A549 (cell line): ENCODE measurements at regions not wholly inside any gene's neighbourhood (a gene's known extent, or its start where the extent isn't known, plus 50 kb on each side); places are given as distances from the start of the nearest gene placed in this dataset.

Experiments used
- ATAC-seq, 2 experiments: fragments of 200-7000 bp in 1 of 2; fragments of >200 bp in 1 of 2; cut with Nextera tagmentation in 1 of 2; cut with Tn5 transposase in 1 of 2; 3 replicates each; pipeline versions ENCODE4 v1.8.0 to v1.9.1; 2018 to 2020; ENCODE audit warnings: mild to moderate bottlenecking in 1 of 2, moderate library complexity in 1 of 2
- CTCF ChIA-PET: fragments of 300-600 bp; sonication (Branson Sonifier 250); formaldehyde crosslinking; extraction: SDS; loops from one replicate; lab custom pipeline; 2021; ENCODE audit warnings: antibody characterized with exemption, inconsistent platforms; lab: Yijun Ruan, JAX
- POLR2A ChIA-PET: fragments of 350-600 bp; formaldehyde crosslinking; extraction: SDS; loops from one replicate; lab custom pipeline; 2021; ENCODE audit warnings: antibody characterized with exemption, inconsistent platforms; lab: Yijun Ruan, JAX
- DNase-seq, 2 experiments: peaks; one replicate each; pipeline versions ENCODE4 v3.0.0 to v3.0.0-alpha.2; 2011 to 2016; ENCODE audit warnings: low read depth in 1 of 2, low spot score in 1 of 2
- FAIRE-seq: peaks from 2 replicates; lab custom pipeline; 2011; peaks lifted over from hg19 to GRCh38; lab: Jason Lieb, UNC
- H3K27ac ChIP-seq, 2 experiments: fragments of >200 bp; sonication (Bioruptor Twin); formaldehyde crosslinking; 3 replicates each; pipeline ENCODE4 v1.5.1; 2016 to 2017
- H3K4me1 ChIP-seq: fragments of >200 bp; sonication (Bioruptor Twin); formaldehyde crosslinking; 3 replicates; pipeline ENCODE4 v1.6.1; 2016
- H3K4me2 ChIP-seq: fragments of >200 bp; sonication (Bioruptor Twin); formaldehyde crosslinking; 3 replicates; pipeline ENCODE4 v1.6.1; 2016
- H3K4me3 ChIP-seq: fragments of >200 bp; sonication (Bioruptor Twin); formaldehyde crosslinking; 3 replicates; pipeline ENCODE4 v1.5.1; 2016
- H3K9me3 ChIP-seq: fragments of >200 bp; sonication (Bioruptor Twin); formaldehyde crosslinking; 3 replicates; pipeline ENCODE4 v1.6.1; 2016
- CBX2 ChIP-seq: fragments of 200-600 bp; sonication (generic); IDR thresholded peaks from 2 replicates; pipeline ENCODE4 v1.6.1; 2016; ENCODE audit warnings: low read depth, mild to moderate bottlenecking, borderline replicate concordance
- CBX8 ChIP-seq: fragments of 200-600 bp; sonication (generic); IDR thresholded peaks from 2 replicates; pipeline ENCODE4 v1.6.1; 2016
- CEBPB ChIP-seq, 2 experiments: fragments of >200 bp in 1 of 2; sonication (Bioruptor Twin) in 1 of 2; formaldehyde crosslinking in 1 of 2; IDR thresholded peaks; 2 replicates each; pipeline ENCODE4 v1.6.1; 2012 to 2016
- CHD2 ChIP-seq: fragments of 150-350 bp; IDR thresholded peaks from 2 replicates; pipeline ENCODE4 v1.6.1; 2014; ENCODE audit warnings: low read length; ENCODE audit not compliant: partially characterized antibody
- CHD4 ChIP-seq: fragments of 200-600 bp; sonication (generic); IDR thresholded peaks from 2 replicates; pipeline ENCODE4 v1.6.1; 2016; ENCODE audit warnings: antibody characterized with exemption, mild to moderate bottlenecking, borderline replicate concordance
- EHMT2 ChIP-seq: fragments of 200-600 bp; sonication (generic); IDR thresholded peaks from 2 replicates; pipeline ENCODE4 v1.6.1; 2016; ENCODE audit warnings: antibody characterized with exemption, low read depth, mild to moderate bottlenecking, moderate library complexity
- ELK1 ChIP-seq: fragments of 150-350 bp; IDR thresholded peaks from 2 replicates; pipeline ENCODE4 v1.6.1; 2014; ENCODE audit warnings: low read depth, mild to moderate bottlenecking, low read length
- FOSB ChIP-seq: fragments of 250-450 bp; sonication (Bioruptor Pico); IDR thresholded peaks from 2 replicates; pipeline ENCODE4 v1.5.0; 2020; ENCODE audit warnings: mild to moderate bottlenecking, moderate library complexity
- FOXS1 ChIP-seq: fragments of 250-450 bp; sonication (Bioruptor Pico); IDR thresholded peaks from 2 replicates; pipeline ENCODE4 v1.5.0; 2020; ENCODE audit warnings: mild to moderate bottlenecking, moderate library complexity
- HES2 ChIP-seq: fragments of >200 bp; sonication (Bioruptor Twin); formaldehyde crosslinking; IDR thresholded peaks from 2 replicates; pipeline ENCODE4 v1.6.1; 2016
- HEYL ChIP-seq: fragments of 250-450 bp; sonication (Bioruptor Pico); IDR thresholded peaks from 2 replicates; pipeline ENCODE4 v1.8.0; 2021; ENCODE audit warnings: mild to moderate bottlenecking, moderate library complexity
- HMGXB4 ChIP-seq: fragments of 250-450 bp; sonication (Bioruptor Pico); IDR thresholded peaks from 2 replicates; pipeline ENCODE4 v1.5.0; 2021; ENCODE audit warnings: mild to moderate bottlenecking, moderate library complexity, borderline replicate concordance
- JUN ChIP-seq, 2 experiments: fragments of >200 bp; sonication (Bioruptor Twin); formaldehyde crosslinking; IDR thresholded peaks; 2 replicates in 1 of 2; 3 replicates in 1 of 2; pipeline ENCODE4 v1.6.1; 2016 to 2017
- KDM1A ChIP-seq: fragments of 200-600 bp; sonication (generic); IDR thresholded peaks from 2 replicates; pipeline ENCODE4 v1.6.1; 2016; ENCODE audit warnings: low read depth, mild to moderate bottlenecking
- MAFK ChIP-seq: fragments of 450-650 bp; IDR thresholded peaks from 2 replicates; pipeline ENCODE4 v1.6.1; 2014; ENCODE audit not compliant: partially characterized antibody
- MAX ChIP-seq: IDR thresholded peaks from 2 replicates; pipeline ENCODE4 v1.6.1; 2012
- MAZ ChIP-seq: fragments of 150-350 bp; IDR thresholded peaks from 2 replicates; pipeline ENCODE4 v1.6.1; 2014; ENCODE audit warnings: antibody characterized with exemption, low read depth, low read length, borderline replicate concordance
- PBX3 ChIP-seq: IDR thresholded peaks from 2 replicates; pipeline ENCODE4 v1.6.1; 2012
- PHF8 ChIP-seq: fragments of 200-600 bp; sonication (generic); IDR thresholded peaks from 2 replicates; pipeline ENCODE4 v1.6.1; 2016; ENCODE audit warnings: low read depth, mild to moderate bottlenecking, antibody characterized with exemption, moderate library complexity, borderline replicate concordance
- POLR2A ChIP-seq: IDR thresholded peaks from 2 replicates; pipeline ENCODE4 v1.6.1; 2012; ENCODE audit warnings: mild to moderate bottlenecking, low read length
- POLR2AphosphoS2 ChIP-seq: conservative IDR thresholded peaks from 2 replicates; pipeline ENCODE4 v1.6.1; 2012; ENCODE audit warnings: low read length, improper control_type of control experiment, inconsistent platforms
- RAD21 ChIP-seq, 2 experiments: fragments of >200 bp in 1 of 2; sonication (Bioruptor Twin) in 1 of 2; formaldehyde crosslinking in 1 of 2; IDR thresholded peaks in 1 of 2; conservative IDR thresholded peaks in 1 of 2; 2 replicates in 1 of 2; 3 replicates in 1 of 2; pipeline ENCODE4 v1.6.1; 2012 to 2018; ENCODE audit warnings: inconsistent platforms in 1 of 2
- REST ChIP-seq: fragments of 200-600 bp; sonication (generic); IDR thresholded peaks from 2 replicates; pipeline ENCODE4 v1.6.1; 2016; ENCODE audit warnings: antibody characterized with exemption, mild to moderate bottlenecking, moderate library complexity
- RFX5 ChIP-seq: fragments of 450-650 bp; IDR thresholded peaks from 2 replicates; pipeline ENCODE4 v1.7.1; 2014; ENCODE audit warnings: antibody characterized with exemption, mild to moderate bottlenecking, moderate library complexity
- SMC3 ChIP-seq: fragments of >200 bp; sonication (Bioruptor Twin); formaldehyde crosslinking; IDR thresholded peaks from 3 replicates; pipeline ENCODE4 v1.6.1; 2018; ENCODE audit warnings: inconsistent platforms
- USF2 ChIP-seq: fragments of 450-650 bp; IDR thresholded peaks from 2 replicates; pipeline ENCODE4 v1.6.1; 2014; ENCODE audit warnings: antibody characterized with exemption
- ZNF302 ChIP-seq: fragments of 250-450 bp; sonication (Bioruptor Pico); IDR thresholded peaks from 2 replicates; pipeline ENCODE4 v1.9.0; 2021; ENCODE audit warnings: inconsistent platforms, mild to moderate bottlenecking, moderate library complexity
- ZSCAN20 ChIP-seq: fragments of 250-450 bp; sonication (Bioruptor Pico); IDR thresholded peaks from 2 replicates; pipeline ENCODE4 v1.8.0; 2022; ENCODE audit warnings: mild to moderate bottlenecking, moderate library complexity
- WGBS: methylation state at CpG from one replicate; pipeline ENCODE4 v1.1.6; 2017; ENCODE audit errors: missing lambda C conversion rate; 5-methylcytosine and 5-hydroxymethylcytosine counted together

GRCh38 chr12:112738531-112738930 lies 53.0 kb upstream of the RPH3A start (continued):
- no peak for TF ChIP-seq CBX2
- no peak for TF ChIP-seq POLR2A
- TF ChIP-seq REST, result no peak
- TF ChIP-seq HMGXB4 (CRISPR knock-in tag), result no peak
- no peak for TF ChIP-seq EHMT2

GRCh38 chr12:112740387-112740934 lies 51.1 kb upstream of the RPH3A start:
- Histone ChIP-seq H3K4me2 (no peak overlapping the region), H3K4me3 (no peak overlapping the region), H3K9me3 (no peaks in the 10 kb centered on the region), H3K27ac (no peak overlapping the region), H3K4me1 (no peaks in the 10 kb centered on the region)
- WGBS, result 75% methylated on average over 3 of the region's 3 CpGs
- POLR2A ChIA-PET, result no interaction called here
- no peak for DNase-seq
- no peak for ATAC-seq
- CTCF ChIA-PET, result interaction anchor here (0.6 to 1.6 kb wide), 5 partner anchors 9 to 308 kb away, joined by 3 to 4 read pairs (median 4); no protein-coding TSS in a partner anchor
- TF ChIP-seq MAFK, result peak; percentile 26
- TF ChIP-seq FOSB (CRISPR knock-in tag), result no peak
- TF ChIP-seq PHF8, result no peak
- TF ChIP-seq FOXS1, result no peak
- no peak for TF ChIP-seq HEYL (CRISPR knock-in tag)
- no peak for FAIRE-seq

- H3K4me3 ChIP-seq, result no peak overlapping the region
- 51% methylated on average over 2 of the region's 2 CpGs for WGBS
- ChIA-PET POLR2A (no interaction called here), CTCF (interaction anchor here (1.1 to 1.6 kb wide), 4 partner anchors 8 to 307 kb away, joined by 4 read pairs; no protein-coding TSS in a partner anchor)
- no peak overlapping the region for H3K4me2 ChIP-seq
- no peak for ATAC-seq
- H3K27ac ChIP-seq, result no peak overlapping the region
- H3K9me3 ChIP-seq, result no peaks in the 10 kb centered on the region
- no peak for DNase-seq
- H3K4me1 ChIP-seq, result no peaks in the 10 kb centered on the region
- FAIRE-seq, result no peak
- no peak for TF ChIP-seq PHF8
- TF ChIP-seq MAZ, result no peak
- no peak for TF ChIP-seq CHD4
- no peak for TF ChIP-seq HES2
- TF ChIP-seq KDM1A, result no peak
- no peak for TF ChIP-seq ZNF302 (CRISPR knock-in tag)
- TF ChIP-seq ELK1, result no peak
- TF ChIP-seq USF2, result no peak
- TF ChIP-seq SMC3, result no peak
- no peak for TF ChIP-seq MAX
- no peak for TF ChIP-seq CBX8
- no peak for TF ChIP-seq CHD2
- TF ChIP-seq RAD21 (conservative IDR thresholded peaks at IDR 0.05 in 1 of 2, IDR thresholded peaks at IDR 0.05 in 1 of 2), result no peak
- TF ChIP-seq PBX3, result no peak
- no peak for TF ChIP-seq RFX5
- TF ChIP-seq ZSCAN20, result no peak
- no peak for TF ChIP-seq CEBPB (IDR thresholded peaks at IDR 0.05)
- TF ChIP-seq JUN (IDR thresholded peaks at IDR 0.05), result no peak
- no peak for TF ChIP-seq POLR2AphosphoS2
Measured at GRCh38 chr12:112741106-112741505, 50.4 kb upstream of the RPH3A start.
